HepG2 (cell line): ENCODE measurements at regions not wholly inside any gene's neighbourhood (a gene's known extent, or its start where the extent isn't known, plus 50 kb on each side); places are given as distances from the start of the nearest gene placed in this dataset.

Experiments used
- ATAC-seq: fragments of 200-7000 bp; cut with Tn5 transposase; 3 replicates; pipeline ENCODE4 v1.9.1; 2020; ENCODE audit warnings: mild to moderate bottlenecking, moderate library complexity
- BruUV-seq: library from RNA; stranded (reverse); fragments of 400-500 nt; replicated peaks from 2 replicates; lab custom pipeline; 2021; lab: Mats Ljungman, UMichigan
- CTCF ChIA-PET: fragments of 300-600 bp; formaldehyde crosslinking; extraction: SDS; loops from one replicate; lab custom pipeline; 2021; ENCODE audit warnings: low total read pairs, inconsistent platforms, low intra/inter-chr PET ratio; lab: Yijun Ruan, JAX
- POLR2A ChIA-PET: fragments of 350-600 bp; sonication (Branson Sonifier 250); formaldehyde crosslinking; loops from one replicate; lab custom pipeline; 2020; ENCODE audit warnings: antibody characterized with exemption, inconsistent platforms; lab: Yijun Ruan, JAX
- DNase-seq: peaks from one replicate; pipeline ENCODE4 v3.0.0-alpha.2; 2015; ENCODE audit warnings: low spot score
- FAIRE-seq: peaks from 3 replicates; lab custom pipeline; 2011; peaks lifted over from hg19 to GRCh38; lab: Jason Lieb, UNC
- H2AFZ ChIP-seq: one replicate; pipeline ENCODE4 v1.6.1; 2011; ENCODE audit warnings: low read length, inconsistent platforms
- H3K27ac ChIP-seq: fragments of 300-600 bp; 3 replicates; pipeline ENCODE4 v1.8.0; 2011; ENCODE audit warnings: mixed run types, mild to moderate bottlenecking, mixed read lengths, low read length, inconsistent platforms; ENCODE audit not compliant: insufficient read depth; ENCODE audit errors: extremely low read length
- H3K27me3 ChIP-seq, 2 experiments: fragments of 200-600 bp in 1 of 2; 2 replicates in 1 of 2; 3 replicates in 1 of 2; pipeline versions ENCODE4 v1.6.0 to v1.8.0; 2011; ENCODE audit warnings: low read length in 2 of 2, mild to moderate bottlenecking in 2 of 2, moderate library complexity in 2 of 2, inconsistent platforms in 1 of 2; ENCODE audit not compliant: insufficient read depth in 2 of 2, control insufficient read depth in 1 of 2
- H3K36me3 ChIP-seq, 2 experiments: fragments of 200-600 bp in 1 of 2; replicated peaks in 1 of 2; 2 replicates in 1 of 2; 3 replicates in 1 of 2; pipeline versions ENCODE4 v1.5.1 to v1.8.0; 2011; ENCODE audit warnings: low read length in 2 of 2, inconsistent platforms in 1 of 2; ENCODE audit not compliant: insufficient read depth in 2 of 2, control insufficient read depth in 1 of 2
- H3K4me1 ChIP-seq: 2 replicates; pipeline ENCODE4 v1.5.1; 2012; ENCODE audit warnings: low read length, inconsistent platforms; ENCODE audit not compliant: insufficient read depth
- H3K4me2 ChIP-seq: 2 replicates; pipeline ENCODE4 v1.6.0; 2011; ENCODE audit warnings: low read depth, low read length, inconsistent platforms
- H3K4me3 ChIP-seq, 3 experiments: fragments of 200-600 bp in 1 of 3; sonication (generic), shearing (Covaris generic) in 1 of 3; replicated peaks in 1 of 3; 2 replicates each; pipeline ENCODE4 v1.5.1; 2011 to 2016; ENCODE audit warnings: low read length in 3 of 3, inconsistent platforms in 2 of 3, low read depth in 2 of 3, mild to moderate bottlenecking in 2 of 3, control low read depth in 1 of 3, mixed read lengths in 1 of 3; ENCODE audit not compliant: insufficient read depth in 1 of 3
- H3K79me2 ChIP-seq: one replicate; pipeline ENCODE4 v1.6.1; 2011; ENCODE audit warnings: low read length, inconsistent platforms; ENCODE audit not compliant: insufficient read depth
- H3K9ac ChIP-seq: 2 replicates; pipeline ENCODE4 v1.6.0; 2011; ENCODE audit warnings: mild to moderate bottlenecking, low read depth, low read length, inconsistent platforms; ENCODE audit not compliant: insufficient read depth
- H3K9me3 ChIP-seq: 2 replicates; pipeline ENCODE4 v1.5.1; 2012; ENCODE audit warnings: mild to moderate bottlenecking, low read length
- H4K20me1 ChIP-seq: 2 replicates; pipeline ENCODE4 v1.6.0; 2011; ENCODE audit warnings: inconsistent platforms, mild to moderate bottlenecking, low read length, moderate library complexity; ENCODE audit not compliant: insufficient read depth
- BRD4 ChIP-seq: sonication (generic); formaldehyde crosslinking; IDR thresholded peaks from 2 replicates; pipeline ENCODE4 v1.4.0; 2020; ENCODE audit warnings: missing genetic modification reagents
- FOXC1 ChIP-seq: sonication (generic); formaldehyde crosslinking; IDR thresholded peaks from 2 replicates; pipeline ENCODE4 v1.8.0; 2022; ENCODE audit warnings: mild to moderate bottlenecking, missing genetic modification reagents, borderline replicate concordance
- SIX4 ChIP-seq: sonication (generic); formaldehyde crosslinking; IDR thresholded peaks from 2 replicates; pipeline ENCODE4 v1.4.0; 2020; ENCODE audit warnings: missing genetic modification reagents
- SOX13 ChIP-seq, 3 experiments: fragments of 450-650 bp in 1 of 3; sonication (generic) in 1 of 3; formaldehyde crosslinking in 1 of 3; IDR thresholded peaks in 2 of 3; conservative IDR thresholded peaks in 1 of 3; 2 replicates each; pipeline versions ENCODE4 v1.5.0 to v1.6.1; 2016 to 2020; ENCODE audit warnings: antibody characterized with exemption in 1 of 3, mild to moderate bottlenecking in 1 of 3, missing compliant biosample characterization in 1 of 3, missing genetic modification reagents in 1 of 3, moderate library complexity in 1 of 3
- SP4 ChIP-seq: sonication (generic); formaldehyde crosslinking; IDR thresholded peaks from 2 replicates; pipeline ENCODE4 v1.8.1; 2023; ENCODE audit warnings: mild to moderate bottlenecking, missing genetic modification reagents
- ZNF850 ChIP-seq: sonication (generic); formaldehyde crosslinking; conservative IDR thresholded peaks from 2 replicates; pipeline ENCODE4 v1.9.0; 2021; ENCODE audit warnings: mild to moderate bottlenecking, missing genetic modification reagents
- WGBS: methylation state at CpG from one replicate; pipeline ENCODE4 v1.1.6; 2017; ENCODE audit warnings: low lambda C conversion rate; 5-methylcytosine and 5-hydroxymethylcytosine counted together
- in situ Hi-C: cut with HindIII; loops from 2 replicates; pipeline ENCODE4 v1.10.0; 2017; ENCODE audit warnings: low pct_unique_long_range_greater_than_20kb; ENCODE audit not compliant: extremely low pct_ligation_motif_present
- intact Hi-C: fragments of 100-400 bp; cut with micrococcal nuclease; formaldehyde crosslinking; loops from one replicate; pipeline ENCODE4 v1.10.0; 2022; ENCODE audit not compliant: unreplicated experiment
- TF ChIP-seq, protein P1 (sequence below): sonication (generic); formaldehyde crosslinking; IDR thresholded peaks from 2 replicates; pipeline ENCODE4 v1.4.0; 2020; ENCODE audit warnings: missing genetic modification reagents, mild to moderate bottlenecking, borderline replicate concordance

DNA sequence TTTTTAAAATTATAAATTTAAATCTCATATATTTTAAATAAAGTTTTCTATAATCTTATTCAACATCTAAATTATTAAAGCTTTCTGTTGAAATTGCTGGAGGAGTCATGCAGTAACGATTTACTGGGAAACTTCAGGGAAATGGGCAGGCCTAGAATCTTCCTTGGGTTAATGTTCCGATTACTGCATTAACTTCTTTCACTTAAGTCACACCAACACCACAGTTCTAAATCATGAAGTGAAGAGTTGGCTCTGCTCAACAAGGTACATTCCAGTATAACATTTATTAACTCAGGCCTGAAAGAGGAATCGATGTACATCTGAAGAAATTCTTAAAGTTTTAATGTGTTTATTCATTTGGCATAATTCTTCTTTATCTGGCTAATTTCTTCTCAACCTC lies 244.3 kb downstream of the CCER1 start (continued):
- TF ChIP-seq, protein P1, sequence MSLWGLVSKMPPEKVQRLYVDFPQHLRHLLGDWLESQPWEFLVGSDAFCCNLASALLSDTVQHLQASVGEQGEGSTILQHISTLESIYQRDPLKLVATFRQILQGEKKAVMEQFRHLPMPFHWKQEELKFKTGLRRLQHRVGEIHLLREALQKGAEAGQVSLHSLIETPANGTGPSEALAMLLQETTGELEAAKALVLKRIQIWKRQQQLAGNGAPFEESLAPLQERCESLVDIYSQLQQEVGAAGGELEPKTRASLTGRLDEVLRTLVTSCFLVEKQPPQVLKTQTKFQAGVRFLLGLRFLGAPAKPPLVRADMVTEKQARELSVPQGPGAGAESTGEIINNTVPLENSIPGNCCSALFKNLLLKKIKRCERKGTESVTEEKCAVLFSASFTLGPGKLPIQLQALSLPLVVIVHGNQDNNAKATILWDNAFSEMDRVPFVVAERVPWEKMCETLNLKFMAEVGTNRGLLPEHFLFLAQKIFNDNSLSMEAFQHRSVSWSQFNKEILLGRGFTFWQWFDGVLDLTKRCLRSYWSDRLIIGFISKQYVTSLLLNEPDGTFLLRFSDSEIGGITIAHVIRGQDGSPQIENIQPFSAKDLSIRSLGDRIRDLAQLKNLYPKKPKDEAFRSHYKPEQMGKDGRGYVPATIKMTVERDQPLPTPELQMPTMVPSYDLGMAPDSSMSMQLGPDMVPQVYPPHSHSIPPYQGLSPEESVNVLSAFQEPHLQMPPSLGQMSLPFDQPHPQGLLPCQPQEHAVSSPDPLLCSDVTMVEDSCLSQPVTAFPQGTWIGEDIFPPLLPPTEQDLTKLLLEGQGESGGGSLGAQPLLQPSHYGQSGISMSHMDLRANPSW (CRISPR knock-in tag) = no peak
- TF ChIP-seq, all 625 proteins: peak for 0

DNA sequence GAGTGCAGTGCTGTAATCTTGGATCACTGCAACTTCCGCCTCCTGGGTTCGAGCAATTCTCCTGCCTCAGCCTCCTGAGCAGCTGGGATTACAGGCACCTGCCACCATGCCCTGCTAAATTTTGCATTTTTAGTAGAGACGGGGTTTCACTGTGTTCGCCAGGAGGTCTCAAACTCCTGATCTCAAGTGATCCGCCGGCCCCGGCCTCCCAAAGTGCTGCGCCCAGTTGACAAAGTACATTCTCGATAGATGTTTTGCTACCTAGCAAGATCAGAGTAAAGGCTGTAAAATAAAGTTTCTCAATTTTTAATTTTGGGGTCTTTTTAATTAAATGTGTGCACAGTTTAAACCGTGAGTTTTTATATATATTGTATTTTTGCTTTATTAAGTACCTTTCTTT lies 248.9 kb downstream of the CCER1 start:
- Histone ChIP-seq H3K27ac (no peak overlapping the region), H3K4me1 (no peaks in the 10 kb centered on the region), H3K9ac (no peak overlapping the region), H2AFZ (no peak overlapping the region), H3K79me2 (no peaks in the 10 kb centered on the region), H3K4me3 (no peak overlapping the region), H4K20me1 (no peaks in the 10 kb centered on the region), H3K27me3 (no peaks in the 10 kb centered on the region), H3K36me3 (no peaks in the 10 kb centered on the region), H3K4me2 (no peak overlapping the region), H3K9me3 (no peaks in the 10 kb centered on the region)
- 58% methylated on average over 10 of the region's 10 CpGs for WGBS
- ChIA-PET CTCF (no interaction called here), POLR2A (no interaction called here)
- BruUV-seq = no TSS peak
- TF ChIP-seq SOX13 (IDR thresholded peaks at IDR 0.05) (no peak), SOX13 (CRISPR knock-in tag; conservative IDR thresholded peaks at IDR 0.05 in 1 of 2, IDR thresholded peaks at IDR 0.05 in 1 of 2) (no peak), SIX4 (CRISPR knock-in tag) (no peak), SP4 (CRISPR knock-in tag) (no peak), BRD4 (CRISPR knock-in tag) (no peak), ZNF850 (CRISPR knock-in tag) (no peak), FOXC1 (CRISPR knock-in tag) (no peak)
- ATAC-seq = no peak
- FAIRE-seq = no peak
- intact Hi-C loops = no loop called here
- DNase-seq = no peak
- in situ Hi-C loops = no loop called here
